Stimulated activated CD4-positive, alpha-beta T cell treated with anti-CD3 and anti-CD28 coated beads, Interleukin-4, amount 100 ng/mL, for 4 hours (primary cell): ENCODE measurements at regions not wholly inside any gene's neighbourhood (a gene's known extent, or its start where the extent isn't known, plus 50 kb on each side); places are given as distances from the start of the nearest gene placed in this dataset.
"Not testable (repeated sequence)": the region's sequence is repeated elsewhere in the genome, so short reads cannot be mapped to it uniquely, and the experiment has no call there.

Experiments
- DNase-seq, 2 experiments: peaks; one replicate each; pipeline ENCODE4 v3.0.0-alpha.2; 2020

GRCh38 chr10:123323884-123324283 lies 169.7 kb downstream of the BUB3 start:
- DNase-seq, result no peak

GRCh38 chr10:123325663-123326190 lies 171.5 kb downstream of the BUB3 start:
- no peak for DNase-seq

- no peak for DNase-seq
These were observed 172.5 kb downstream of the BUB3 start for GRCh38 chr10:123326674-123327073.

GRCh38 chr10:123327450-123327849 lies 173.2 kb downstream of the BUB3 start:
- no peak for DNase-seq

GRCh38 chr10:123327896-123328295 lies 173.7 kb downstream of the BUB3 start:
- no peak for DNase-seq

- DNase-seq, result no peak
These were observed 177.2 kb downstream of the BUB3 start for GRCh38 chr10:123331438-123331837.

- DNase-seq, result no peak
These were observed 192.4 kb downstream of the BUB3 start for GRCh38 chr10:123346581-123346980.

GRCh38 chr10:123348691-123349572 lies 194.7 kb downstream of the BUB3 start:
- DNase-seq, result no peak

- no peak for DNase-seq
These were observed 197.5 kb downstream of the BUB3 start for GRCh38 chr10:123351715-123352114.

GRCh38 chr10:123354521-123354920 lies 200.3 kb downstream of the BUB3 start:
- DNase-seq, result no peak

- no peak for DNase-seq
These were observed 201.7 kb downstream of the BUB3 start for GRCh38 chr10:123355748-123356481.

GRCh38 chr10:123356799-123357198 lies 202.6 kb downstream of the BUB3 start:
- no peak for DNase-seq

GRCh38 chr10:123357421-123357930 lies 203.3 kb downstream of the BUB3 start:
- no peak for DNase-seq

- no peak for DNase-seq
These were observed 205.3 kb downstream of the BUB3 start for GRCh38 chr10:123359539-123359938.

- DNase-seq, result no peak
These were observed 207.6 kb downstream of the BUB3 start for GRCh38 chr10:123361832-123362231.

- DNase-seq, result no peak
These were observed 213.0 kb downstream of the BUB3 start for GRCh38 chr10:123367195-123367594.

GRCh38 chr10:123371626-123372025 lies 217.4 kb downstream of the BUB3 start:
- not testable (repeated sequence) for DNase-seq

- DNase-seq, result no peak
These were observed 219.4 kb downstream of the BUB3 start for GRCh38 chr10:123373591-123373990.

- no peak for DNase-seq
These were observed 220.9 kb downstream of the BUB3 start for GRCh38 chr10:123375097-123375496.

- DNase-seq, result no peak
These were observed 221.5 kb downstream of the BUB3 start for GRCh38 chr10:123375738-123376137.

- no peak for DNase-seq
These were observed 223.7 kb downstream of the BUB3 start for GRCh38 chr10:123377883-123378282.

GRCh38 chr10:123378302-123378701 lies 224.1 kb downstream of the BUB3 start:
- no peak for DNase-seq

- no peak for DNase-seq
These were observed 225.0 kb downstream of the BUB3 start for GRCh38 chr10:123379156-123379555.
